H1 (cell line): ENCODE measurements at regions not wholly inside any gene's neighbourhood (a gene's known extent, or its start where the extent isn't known, plus 50 kb on each side); places are given as distances from the start of the nearest gene placed in this dataset.

ENCODE experiments used
- CTCF ChIA-PET: fragments of 300-600 bp; sonication (Branson Sonifier 250); formaldehyde crosslinking; loops from one replicate; lab custom pipeline; 2021; ENCODE audit not compliant: partially characterized antibody; lab: Charles Lee
- POLR2A ChIA-PET: fragments of 300-600 bp; sonication (Branson Sonifier 250); formaldehyde crosslinking; loops from one replicate; lab custom pipeline; 2021; ENCODE audit warnings: inconsistent platforms; ENCODE audit not compliant: partially characterized antibody; lab: Charles Lee
- DNase-seq, 2 experiments: peaks; one replicate each; pipeline versions ENCODE4 v3.0.0 to v3.0.0-alpha.2; 2010 to 2022; ENCODE audit warnings: low spot score in 2 of 2, low read depth in 1 of 2, mixed read lengths in 1 of 2
- FAIRE-seq: peaks from 2 replicates; lab custom pipeline; 2011; peaks lifted over from hg19 to GRCh38; lab: Jason Lieb, UNC
- H2AFZ ChIP-seq: 2 replicates; pipeline ENCODE4 v1.8.1; 2012; ENCODE audit warnings: low read length, inconsistent platforms
- H2AK5ac ChIP-seq: 2 replicates; pipeline ENCODE4 v1.6.1; 2013; ENCODE audit warnings: low read depth, low read length
- H2BK120ac ChIP-seq: replicated peaks from 2 replicates; pipeline ENCODE3; 2013; ENCODE audit warnings: low read depth, low read length, inconsistent platforms
- H2BK12ac ChIP-seq: 2 replicates; pipeline ENCODE4 v1.6.1; 2013; ENCODE audit warnings: low read depth, low read length
- H2BK15ac ChIP-seq: 2 replicates; pipeline ENCODE4 v1.6.1; 2013; ENCODE audit warnings: low read length
- H2BK20ac ChIP-seq: 2 replicates; pipeline ENCODE4 v1.6.1; 2013; ENCODE audit warnings: low read length
- H2BK5ac ChIP-seq: 2 replicates; pipeline ENCODE4 v1.6.1; 2013; ENCODE audit warnings: low read depth, low read length
- H3K14ac ChIP-seq: 2 replicates; pipeline ENCODE4 v1.6.1; 2013; ENCODE audit warnings: inconsistent platforms; ENCODE audit not compliant: insufficient read length
- H3K18ac ChIP-seq: 2 replicates; pipeline ENCODE4 v1.6.1; 2013; ENCODE audit warnings: low read length; ENCODE audit errors: extremely low read depth
- H3K23ac ChIP-seq: 2 replicates; pipeline ENCODE4 v1.6.1; 2013; ENCODE audit warnings: inconsistent platforms; ENCODE audit not compliant: insufficient read length
- H3K23me2 ChIP-seq: 2 replicates; pipeline ENCODE4 v1.6.1; 2013; ENCODE audit warnings: low read depth, low read length
- H3K27ac ChIP-seq: 2 replicates; pipeline ENCODE4 v1.6.1; 2011; ENCODE audit warnings: low read depth, low read length, inconsistent platforms
- H3K27me3 ChIP-seq, 4 experiments: replicated peaks in 1 of 4; 1 replicate in 1 of 4; 2 replicates in 3 of 4; pipeline versions ENCODE4 v1.6.1 to v1.8.1; 2011 to 2013; ENCODE audit warnings: low read length in 3 of 4, mild to moderate bottlenecking in 3 of 4, inconsistent platforms in 2 of 4, mixed read lengths in 2 of 4, moderate library complexity in 1 of 4; ENCODE audit not compliant: control insufficient read depth in 3 of 4, insufficient read depth in 3 of 4; ENCODE audit errors: extremely low read depth in 1 of 4
- H3K36me3 ChIP-seq, 4 experiments: 2 replicates each; pipeline versions ENCODE4 v1.6.1 to v1.8.1; 2011 to 2013; ENCODE audit warnings: mild to moderate bottlenecking in 4 of 4, low read length in 3 of 4, moderate library complexity in 2 of 4, control low read depth in 1 of 4, inconsistent platforms in 1 of 4; ENCODE audit not compliant: insufficient read depth in 4 of 4, control insufficient read depth in 2 of 4
- H3K4ac ChIP-seq: replicated peaks from 2 replicates; pipeline ENCODE3; 2013; ENCODE audit warnings: low read length, low read depth, mixed read lengths, inconsistent platforms; ENCODE audit not compliant: insufficient read length
- H3K4me1 ChIP-seq, 4 experiments: replicated peaks in 1 of 4; 1 replicate in 1 of 4; 2 replicates in 3 of 4; pipeline versions ENCODE4 v1.6.1 to v1.8.1; 2011 to 2013; ENCODE audit warnings: low read length in 3 of 4, inconsistent platforms in 2 of 4, mixed read lengths in 1 of 4; ENCODE audit not compliant: insufficient read depth in 4 of 4, control insufficient read depth in 3 of 4
- H3K4me2 ChIP-seq, 2 experiments: 2 replicates each; pipeline versions ENCODE4 v1.6.1 to v1.8.1; 2011 to 2013; ENCODE audit warnings: low read depth in 2 of 2, low read length in 2 of 2, control low read depth in 1 of 2, inconsistent platforms in 1 of 2, mild to moderate bottlenecking in 1 of 2; ENCODE audit not compliant: insufficient read depth in 1 of 2
- H3K4me3 ChIP-seq, 4 experiments: fragments of 200-600, 300-600 bp in 1 of 4; sonication (generic), shearing (Covaris generic), sonication (Bioruptor Twin) in 1 of 4; 2 replicates each; pipeline versions ENCODE4 v1.5.1 to v1.8.1; 2011 to 2016; ENCODE audit warnings: low read length in 4 of 4, low read depth in 3 of 4, control low read depth in 2 of 4, inconsistent platforms in 2 of 4, mild to moderate bottlenecking in 2 of 4, mixed read lengths in 1 of 4, moderate library complexity in 1 of 4; ENCODE audit not compliant: insufficient read depth in 2 of 4; ENCODE audit errors: extremely low read depth in 1 of 4
- H3K56ac ChIP-seq: replicated peaks from 2 replicates; pipeline ENCODE3; 2013; ENCODE audit warnings: low read depth, mild to moderate bottlenecking, mixed read lengths, low read length, inconsistent platforms; ENCODE audit not compliant: insufficient read length
- H3K79me1 ChIP-seq: 2 replicates; pipeline ENCODE4 v1.6.1; 2013; ENCODE audit warnings: low read depth, low read length, control low read depth
- H3K79me2 ChIP-seq, 2 experiments: 2 replicates each; pipeline versions ENCODE4 v1.6.1 to v1.8.1; 2012 to 2013; ENCODE audit warnings: low read length in 2 of 2, mild to moderate bottlenecking in 2 of 2, inconsistent platforms in 1 of 2; ENCODE audit not compliant: insufficient read depth in 2 of 2, control insufficient read depth in 1 of 2
- H3K9ac ChIP-seq, 4 experiments: replicated peaks in 1 of 4; 1 replicate in 1 of 4; 2 replicates in 3 of 4; pipeline versions ENCODE4 v1.6.1 to v1.8.1; 2011 to 2013; ENCODE audit warnings: low read depth in 3 of 4, low read length in 3 of 4, control low read depth in 2 of 4, mild to moderate bottlenecking in 2 of 4, moderate library complexity in 2 of 4, inconsistent platforms in 1 of 4; ENCODE audit errors: extremely low read depth in 1 of 4
- H3K9me3 ChIP-seq, 2 experiments: 2 replicates each; pipeline versions ENCODE4 v1.6.1 to v1.8.1; 2012 to 2013; ENCODE audit warnings: mild to moderate bottlenecking in 2 of 2, moderate library complexity in 2 of 2, control low read depth in 1 of 2, inconsistent platforms in 1 of 2, low read depth in 1 of 2, low read length in 1 of 2, mixed read lengths in 1 of 2; ENCODE audit not compliant: insufficient read depth in 2 of 2
- H4K20me1 ChIP-seq, 2 experiments: replicated peaks in 1 of 2; 2 replicates each; pipeline versions ENCODE3 to v1.8.1; 2011 to 2013; ENCODE audit warnings: inconsistent platforms in 2 of 2, low read length in 2 of 2, mild to moderate bottlenecking in 1 of 2; ENCODE audit not compliant: insufficient read depth in 2 of 2, control insufficient read depth in 1 of 2
- H4K5ac ChIP-seq: 2 replicates; pipeline ENCODE4 v1.6.1; 2013; ENCODE audit warnings: low read length, low read depth, mixed read lengths, inconsistent platforms; ENCODE audit not compliant: insufficient read length
- H4K8ac ChIP-seq: 2 replicates; pipeline ENCODE4 v1.8.0; 2013; ENCODE audit warnings: mild to moderate bottlenecking, moderate library complexity, low read length, inconsistent platforms; ENCODE audit not compliant: insufficient read depth; ENCODE audit errors: extremely low read depth
- H4K91ac ChIP-seq: replicated peaks from 2 replicates; pipeline ENCODE3; 2013; ENCODE audit warnings: low read length, mixed read lengths, inconsistent platforms; ENCODE audit not compliant: insufficient read length
- BRCA1 ChIP-seq: IDR thresholded peaks from 2 replicates; pipeline ENCODE4 v1.6.1; 2012; ENCODE audit warnings: low read depth, low read length, improper control_type of control experiment
- CREB1 ChIP-seq: IDR thresholded peaks from 2 replicates; pipeline ENCODE4 v1.6.1; 2012; ENCODE audit warnings: inconsistent platforms
- HDAC6 ChIP-seq: IDR thresholded peaks from one replicate; pipeline ENCODE4 v1.7.1; 2012; ENCODE audit warnings: low read depth, mild to moderate bottlenecking, inconsistent platforms, low read length, moderate library complexity
- POU5F1 ChIP-seq: IDR thresholded peaks from 2 replicates; pipeline ENCODE4 v1.6.1; 2011; ENCODE audit warnings: low read depth, mild to moderate bottlenecking, low read length, moderate library complexity
- RFX5 ChIP-seq: IDR thresholded peaks from 2 replicates; pipeline ENCODE4 v1.6.1; 2011; ENCODE audit warnings: low read depth, low read length, improper control_type of control experiment, borderline replicate concordance
- SP4 ChIP-seq: IDR thresholded peaks from 2 replicates; pipeline ENCODE4 v1.6.1; 2012; ENCODE audit warnings: low read length, inconsistent platforms
- TAF1 ChIP-seq: IDR thresholded peaks from 2 replicates; pipeline ENCODE4 v1.6.1; 2011; ENCODE audit warnings: mild to moderate bottlenecking, low read depth, low read length
- TBP ChIP-seq: IDR thresholded peaks from 2 replicates; pipeline ENCODE4 v1.6.1; 2011; ENCODE audit warnings: low read depth, low read length, improper control_type of control experiment
- WGBS, 2 experiments: shearing (Covaris generic) in 1 of 2; methylation state at CpG; one replicate each; pipeline versions ENCODE4 v1.1.6 to v1.1.7; 2013 to 2015; ENCODE audit warnings: low lambda C conversion rate in 2 of 2, mixed read lengths in 2 of 2, inconsistent platforms in 1 of 2, low coverage in 1 of 2, missing lambda C conversion rate in 1 of 2; ENCODE audit not compliant: insufficient replicate concordance in 2 of 2, insufficient coverage in 1 of 2, insufficient read length in 1 of 2; ENCODE audit errors: extremely low coverage in 1 of 2, missing lambda C conversion rate in 1 of 2; 5-methylcytosine and 5-hydroxymethylcytosine counted together
- TF ChIP-seq, protein P1 (sequence below): IDR thresholded peaks from 2 replicates; pipeline ENCODE4 v1.6.1; 2012; ENCODE audit warnings: low read length, inconsistent platforms

DNA sequence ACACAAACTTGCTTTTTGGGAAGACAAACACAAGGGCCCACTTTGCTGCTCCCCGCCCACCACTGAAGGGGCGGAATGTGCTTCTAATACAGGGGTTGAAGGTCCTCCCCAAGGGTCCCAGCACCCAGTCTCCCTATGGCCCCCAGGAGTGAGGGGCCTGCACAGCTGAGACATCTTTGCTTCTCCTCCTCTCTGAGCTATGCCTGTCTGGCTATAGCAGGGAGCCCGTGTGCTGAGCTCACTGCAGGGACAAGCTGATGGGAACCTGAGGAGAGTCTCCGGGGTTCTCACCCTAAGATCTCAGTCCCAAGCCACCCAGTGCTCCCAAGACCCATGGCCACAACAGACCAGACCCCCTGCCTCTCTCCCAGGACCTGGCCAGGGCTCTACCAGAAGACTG, 61.1 kb upstream of the ACAN start:
- H3K79me2 ChIP-seq, result no peaks in the 10 kb centered on the region
- H4K8ac ChIP-seq, result no peak overlapping the region
- no peak overlapping the region for H2BK120ac ChIP-seq
- H3K27ac ChIP-seq, result no peak overlapping the region
- H3K36me3 ChIP-seq, result no peaks in the 10 kb centered on the region
- no peaks in the 10 kb centered on the region; the same call in 1 of the 2 replicates for H3K23me2 ChIP-seq
- H2AK5ac ChIP-seq, result no peak overlapping the region
- H4K20me1 ChIP-seq, result no peaks in the 10 kb centered on the region
- H3K9ac ChIP-seq, result no peak overlapping the region
- ChIA-PET CTCF (interaction anchor here (1.6 kb wide), 1 partner anchor 11 kb away, joined by 4 read pairs; no protein-coding TSS in a partner anchor), POLR2A (interaction anchor here (1.0 to 1.1 kb wide), 2 partner anchors 14 to 27 kb away, joined by 3 read pairs; no protein-coding TSS in a partner anchor)
- FAIRE-seq (no peak), DNase-seq (peak in 1 of 2 experiments; percentile 38)
- H3K18ac ChIP-seq, result no peak overlapping the region
- H3K4me2 ChIP-seq, result no peak overlapping the region
- no peaks in the 10 kb centered on the region for H3K27me3 ChIP-seq
- no peak overlapping the region for H3K56ac ChIP-seq
- no peak overlapping the region for H4K91ac ChIP-seq
- H3K79me1 ChIP-seq, result no peaks in the 10 kb centered on the region
- TF ChIP-seq SP4 (no peak), POU5F1 (no peak), TBP (no peak), TAF1 (no peak), BRCA1 (no peak), CREB1 (no peak), RFX5 (no peak), HDAC6 (no peak)
- TF ChIP-seq, protein P1, sequence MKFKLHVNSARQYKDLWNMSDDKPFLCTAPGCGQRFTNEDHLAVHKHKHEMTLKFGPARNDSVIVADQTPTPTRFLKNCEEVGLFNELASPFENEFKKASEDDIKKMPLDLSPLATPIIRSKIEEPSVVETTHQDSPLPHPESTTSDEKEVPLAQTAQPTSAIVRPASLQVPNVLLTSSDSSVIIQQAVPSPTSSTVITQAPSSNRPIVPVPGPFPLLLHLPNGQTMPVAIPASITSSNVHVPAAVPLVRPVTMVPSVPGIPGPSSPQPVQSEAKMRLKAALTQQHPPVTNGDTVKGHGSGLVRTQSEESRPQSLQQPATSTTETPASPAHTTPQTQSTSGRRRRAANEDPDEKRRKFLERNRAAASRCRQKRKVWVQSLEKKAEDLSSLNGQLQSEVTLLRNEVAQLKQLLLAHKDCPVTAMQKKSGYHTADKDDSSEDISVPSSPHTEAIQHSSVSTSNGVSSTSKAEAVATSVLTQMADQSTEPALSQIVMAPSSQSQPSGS, result no peak
- peak overlapping the region; percentile 46; the same call in 1 of the 2 replicates for H2AFZ ChIP-seq
- no peak overlapping the region for H4K5ac ChIP-seq
- no peak overlapping the region for H3K4me3 ChIP-seq
- H2BK20ac ChIP-seq, result no peak overlapping the region
- peaks cover 0 to 6% (median 4%) of the 10 kb centered on the region in 4 experiments; a peak in 5 of 7 replicates for H3K4me1 ChIP-seq
- no peak overlapping the region for H2BK15ac ChIP-seq
- H3K4ac ChIP-seq, result no peak overlapping the region
- no peak overlapping the region for H3K23ac ChIP-seq
- no peak overlapping the region for H2BK5ac ChIP-seq
- no peak overlapping the region for H3K14ac ChIP-seq
- 91% methylated on average over 4 of the region's 4 CpGs; no CpG with 5 or more reads in 1 of the 2 experiments for WGBS, 2 experiments
- no peaks in the 10 kb centered on the region for H3K9me3 ChIP-seq
- H2BK12ac ChIP-seq, result no peak overlapping the region
